GM19372 (cell line): ENCODE measurements at regions not wholly inside any gene's neighbourhood (a gene's known extent, or its start where the extent isn't known, plus 50 kb on each side); places are given as distances from the start of the nearest gene placed in this dataset.

Experiments used
- ATAC-seq: cut with Tn5 transposase; IDR thresholded peaks from one replicate; pipeline ENCODE4 v1.9.1; 2021; ENCODE audit warnings: mild to moderate bottlenecking, low read depth, moderate library complexity; ENCODE audit not compliant: unreplicated experiment

- ATAC-seq, result no peak
Observed at GRCh38 chr1:25042331-25043227, 112.5 kb upstream of the RUNX3 start.

GRCh38 chr1:25041916-25042315 is 111.8 kb upstream of the RUNX3 start:
- ATAC-seq, result no peak

GRCh38 chr1:25040122-25040685 is 110.1 kb upstream of the RUNX3 start:
- no peak for ATAC-seq

DNA sequence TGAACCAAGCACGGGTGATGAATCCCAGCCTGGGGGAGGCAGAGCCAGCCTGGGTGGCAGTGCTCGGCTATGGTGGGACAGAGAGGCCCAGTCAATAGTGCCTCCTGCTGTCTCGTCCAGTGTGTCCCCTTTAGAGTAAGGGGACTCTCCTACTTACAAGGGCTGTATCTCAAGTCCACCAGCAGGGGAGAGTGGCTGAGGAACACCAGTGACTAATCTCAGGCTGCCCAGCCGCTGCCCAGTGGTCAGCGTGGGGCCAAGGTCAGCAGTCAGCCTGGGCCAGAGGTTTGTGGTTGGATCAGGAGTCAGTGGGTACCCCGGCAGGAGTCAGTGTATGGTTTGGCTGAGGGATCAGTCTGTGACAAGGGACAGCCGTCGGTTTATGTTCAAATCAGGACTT is 109.2 kb upstream of the RUNX3 start:
- no peak for ATAC-seq

DNA sequence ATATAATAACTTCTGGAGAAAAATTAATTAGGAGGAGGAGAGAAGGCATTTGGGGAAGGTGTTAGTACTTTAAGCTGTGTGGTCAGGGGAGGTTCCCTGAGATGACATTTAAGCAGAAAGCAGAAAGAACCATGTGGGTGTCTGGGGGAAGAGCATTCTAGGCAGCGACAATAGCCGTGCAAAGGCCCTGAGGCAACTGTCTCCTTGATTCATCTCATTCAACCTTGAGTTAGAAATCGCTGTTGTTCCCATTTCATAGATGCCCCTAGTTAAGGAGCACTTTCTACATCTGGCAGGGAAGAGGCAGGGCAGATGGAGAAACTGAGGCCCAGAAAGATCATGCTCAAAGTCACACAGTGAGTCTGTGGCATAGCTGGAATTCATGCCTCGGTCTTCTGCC is 108.6 kb upstream of the RUNX3 start:
- no peak for ATAC-seq

DNA sequence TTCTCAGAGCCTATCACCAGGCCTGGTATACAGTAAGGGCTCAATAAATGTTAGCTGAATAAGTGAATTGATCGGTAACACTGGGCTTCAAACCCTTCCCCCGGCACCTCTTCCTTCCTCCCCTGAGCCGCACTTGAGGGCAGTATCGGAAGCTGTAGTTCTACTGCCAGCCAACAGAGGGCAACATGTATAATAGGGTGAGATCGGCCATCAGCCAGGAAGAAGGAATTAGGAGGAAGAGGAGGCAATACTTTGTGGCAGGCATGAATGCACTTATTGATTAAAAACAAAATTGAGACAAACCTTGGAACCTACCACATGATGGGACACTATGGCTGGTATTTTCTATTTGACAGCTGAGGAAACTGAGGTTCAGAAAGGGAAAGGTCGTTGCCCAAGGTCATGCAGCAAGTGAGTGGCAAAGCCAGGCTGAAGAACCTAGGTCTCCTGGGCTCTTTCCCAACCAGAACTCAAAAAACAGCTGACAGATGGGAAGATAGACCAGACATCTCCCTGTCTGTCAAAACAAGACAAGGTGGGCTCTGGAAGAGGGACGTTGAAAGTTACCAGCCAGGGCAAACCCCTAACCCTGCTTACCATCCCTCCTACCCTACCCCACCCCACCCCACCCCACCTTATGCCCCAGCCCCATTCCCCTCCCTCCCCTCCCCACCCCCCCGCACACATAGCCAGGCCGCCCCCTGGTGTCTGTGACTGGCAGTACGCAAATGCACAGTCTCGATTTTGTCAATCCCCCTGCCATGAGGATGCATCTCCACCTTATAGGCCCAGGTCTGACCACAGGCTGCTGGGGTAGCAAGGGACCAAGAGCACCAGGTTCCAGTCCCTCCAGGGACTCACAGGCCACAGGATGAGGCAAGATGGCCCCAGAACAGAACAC is 107.3 kb upstream of the RUNX3 start:
- ATAC-seq, result no peak

DNA sequence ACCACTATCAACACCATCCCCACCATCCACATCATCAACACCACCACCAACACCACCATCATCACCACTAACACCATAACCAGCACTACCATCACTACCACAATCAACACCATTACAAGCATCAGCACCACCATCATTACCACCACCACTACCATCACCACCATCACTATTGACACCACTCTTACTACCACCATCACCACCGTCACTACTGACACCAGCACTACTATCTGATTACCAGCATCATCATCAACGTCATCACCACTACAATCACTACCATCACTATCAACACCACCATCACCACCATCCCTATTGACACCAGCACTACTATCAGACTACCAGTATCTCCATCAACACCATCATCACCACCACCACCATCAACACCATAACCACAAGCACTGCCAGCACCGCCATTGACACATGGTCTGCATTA is 106.1 kb upstream of the RUNX3 start:
- ATAC-seq, result no peak

DNA sequence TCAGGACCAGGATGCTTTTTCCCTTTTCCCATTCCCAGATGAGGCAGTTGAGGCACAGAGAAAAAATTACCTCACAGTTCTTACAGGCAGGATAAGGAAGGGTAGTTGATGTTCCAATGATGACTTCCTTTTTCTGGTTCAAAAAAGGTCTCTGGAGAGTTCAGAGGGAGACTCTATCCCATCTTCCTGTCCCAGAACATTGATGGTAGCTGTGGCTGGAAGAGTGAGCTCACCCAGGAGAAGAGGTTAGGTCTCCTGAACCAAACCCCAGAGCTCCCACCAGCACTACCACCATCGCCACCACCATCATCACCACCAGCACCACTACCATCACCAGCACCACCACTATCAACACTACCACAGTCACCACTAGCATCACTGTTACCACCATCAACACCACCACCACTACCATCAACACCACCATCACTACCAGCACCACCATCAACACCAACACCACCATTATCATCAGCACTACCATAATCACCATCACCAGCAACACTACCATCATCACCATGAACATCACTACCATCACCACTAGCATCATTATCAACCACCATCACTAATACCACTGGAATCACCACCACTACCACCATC is 105.5 kb upstream of the RUNX3 start:
- no peak for ATAC-seq

DNA sequence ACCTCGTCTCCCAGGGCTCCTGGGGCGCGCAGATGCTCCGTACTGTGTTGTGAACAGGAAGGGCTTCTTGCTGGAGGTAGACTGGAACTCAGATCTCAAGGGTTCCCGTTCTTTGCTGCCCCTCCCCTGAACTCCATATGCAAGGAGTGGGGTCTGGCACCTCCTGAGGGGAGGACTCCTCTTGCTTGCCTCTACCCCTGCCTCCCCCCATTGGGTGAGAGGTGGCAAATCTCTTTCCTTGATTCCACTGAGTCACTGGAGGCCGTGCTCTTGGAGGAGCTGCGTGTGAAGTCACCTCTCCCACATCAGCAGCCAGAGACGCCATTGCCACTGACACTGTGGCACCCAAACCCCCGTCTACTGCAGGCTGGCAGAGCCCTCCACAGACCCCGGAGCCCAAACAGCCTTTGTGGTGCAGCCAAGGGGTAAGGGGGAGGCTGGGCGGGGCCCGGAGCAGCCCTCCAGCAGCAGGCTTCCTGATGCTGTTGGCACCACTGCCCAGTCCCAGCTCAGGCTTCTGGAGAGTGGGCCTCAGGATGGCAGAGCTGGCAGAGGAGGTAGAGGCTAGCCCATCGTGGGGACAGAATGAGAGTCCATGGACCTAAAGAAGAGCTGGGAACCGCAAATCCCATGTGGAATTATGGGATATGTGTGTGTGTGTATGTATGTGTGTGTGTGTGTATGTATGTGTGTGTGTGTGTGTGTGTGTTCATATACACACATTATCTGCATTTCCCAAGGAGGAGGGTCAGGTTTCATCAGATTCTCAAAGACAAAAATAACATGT is 104.9 kb upstream of the RUNX3 start:
- ATAC-seq, result no peak

- ATAC-seq, result no peak
Observed at GRCh38 chr1:25033828-25034705, 104.0 kb upstream of the RUNX3 start.

DNA sequence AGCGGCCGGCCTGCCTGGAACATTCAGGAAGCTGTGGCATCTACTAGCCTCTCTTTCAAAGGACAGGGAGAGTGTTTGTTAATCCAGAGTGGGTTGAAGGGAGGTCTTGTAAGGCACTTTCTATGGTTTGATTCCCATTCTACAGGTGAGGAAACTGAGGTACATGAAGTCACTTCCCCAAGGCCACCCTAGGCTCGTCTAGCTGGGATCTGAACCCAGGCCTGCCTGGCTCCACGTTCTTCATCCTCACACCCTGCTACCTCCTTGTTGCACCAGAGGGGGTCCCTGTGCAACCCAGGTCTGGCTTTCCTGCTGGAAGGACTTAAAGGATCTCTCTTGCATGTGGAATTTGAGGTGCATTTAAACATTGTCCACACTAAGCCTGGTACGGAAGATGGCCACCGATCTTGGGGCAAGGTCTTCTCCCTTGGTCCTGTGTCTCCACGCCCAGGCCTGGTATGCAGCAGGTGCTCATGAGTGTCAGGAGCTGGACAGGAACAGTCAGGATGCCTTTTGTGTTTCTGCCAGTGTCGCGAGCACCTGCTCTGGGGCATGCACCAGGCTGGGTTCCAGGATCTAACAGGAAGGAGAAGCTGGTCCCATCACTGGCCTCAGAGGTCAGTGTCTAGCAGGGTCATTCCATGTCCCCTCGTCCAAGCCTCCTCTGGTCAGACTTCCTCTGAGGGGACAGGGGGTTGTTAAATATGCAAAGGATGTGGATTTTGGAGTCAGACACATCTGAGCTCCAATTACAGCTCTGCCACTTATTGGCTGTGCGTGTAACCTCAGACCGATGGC is 103.2 kb upstream of the RUNX3 start:
- ATAC-seq, result no peak

GRCh38 chr1:25031966-25032667 is 102.0 kb upstream of the RUNX3 start:
- no peak for ATAC-seq

DNA sequence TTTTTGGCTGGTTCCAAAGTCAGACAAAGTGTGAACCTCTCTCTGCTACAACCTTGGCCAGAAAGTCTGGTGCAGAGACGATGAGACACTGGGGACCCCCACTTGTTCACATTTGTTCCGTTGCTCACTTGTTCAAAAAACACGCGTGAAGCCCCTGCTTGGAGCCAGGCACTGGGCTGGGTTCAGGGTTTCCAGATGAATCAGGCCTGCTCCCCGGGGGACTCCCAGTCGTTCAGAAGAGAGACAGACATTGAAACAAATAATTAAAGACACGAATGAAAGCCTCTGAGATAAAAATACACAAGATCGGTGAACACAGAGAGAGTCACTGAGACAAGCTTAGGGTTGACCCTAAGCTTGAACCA is 101.5 kb upstream of the RUNX3 start:
- ATAC-seq, result no peak

DNA sequence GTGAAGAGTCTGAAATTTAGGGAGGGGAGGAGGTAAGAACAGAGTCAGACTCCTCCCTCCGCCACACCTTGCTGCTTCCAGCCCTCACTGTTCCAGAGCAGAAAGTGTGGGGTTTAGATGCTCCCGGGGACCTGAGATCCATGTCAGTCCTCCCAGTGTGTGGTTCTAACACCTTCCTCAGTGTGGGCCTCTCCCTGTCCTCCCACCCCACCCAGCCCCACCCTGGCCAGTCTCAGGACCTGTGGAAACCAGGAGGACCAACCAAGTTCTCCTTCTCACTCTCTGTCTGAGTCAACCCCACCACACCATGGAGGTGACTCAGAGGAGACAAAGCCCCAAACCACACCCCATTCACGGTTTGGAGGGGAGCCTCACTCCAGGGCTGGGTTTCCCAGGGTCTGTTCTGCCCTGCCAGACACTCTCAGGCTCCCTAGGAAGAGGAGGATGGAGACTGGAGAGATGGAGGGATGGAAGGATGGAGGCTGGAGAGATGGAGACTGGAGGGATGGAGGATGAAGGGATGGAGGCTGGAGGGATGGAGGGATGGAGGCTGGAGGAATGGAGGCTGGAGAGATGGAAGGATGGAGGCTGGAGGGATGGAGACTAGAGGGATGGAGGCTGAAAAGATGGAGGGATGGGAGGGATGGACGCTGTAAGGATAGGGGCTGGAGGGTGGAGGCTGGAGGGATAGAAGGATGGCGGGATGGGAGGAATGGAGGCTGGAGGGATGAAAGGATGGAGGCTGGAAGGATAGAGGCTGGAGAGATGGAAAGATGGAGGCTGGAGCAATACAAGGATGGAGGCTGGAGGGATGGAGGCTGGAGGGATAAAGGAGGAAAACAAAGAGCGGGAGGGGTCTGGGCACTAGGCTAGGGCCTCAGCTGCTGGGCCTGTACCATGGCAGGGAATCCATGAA is 100.9 kb upstream of the RUNX3 start:
- peak; percentile 46 for ATAC-seq

DNA sequence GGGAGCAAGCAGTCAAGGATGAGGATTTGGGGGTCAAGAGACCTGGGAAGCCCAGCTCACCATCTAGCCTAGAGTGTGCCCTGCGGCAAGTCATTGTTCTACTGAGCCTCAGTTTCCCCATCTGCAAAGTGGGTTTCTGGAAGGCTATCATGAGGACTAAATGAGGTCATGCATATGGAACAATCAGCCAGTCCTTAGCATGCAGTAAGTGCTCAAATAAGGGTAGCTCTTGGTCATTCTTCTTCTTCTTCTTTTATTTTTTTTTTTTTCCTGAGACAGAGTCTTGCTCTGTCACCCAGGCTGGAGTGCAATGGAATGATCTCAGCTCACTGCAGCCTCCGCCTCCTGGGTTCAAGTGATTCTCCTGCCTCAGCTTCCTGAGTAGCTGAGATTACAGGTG is 99.9 kb upstream of the RUNX3 start:
- no peak for ATAC-seq

- no peak for ATAC-seq
Observed at GRCh38 chr1:25028907-25029599, 99.0 kb upstream of the RUNX3 start.
